GM12872 (cell line): ENCODE measurements at regions not wholly inside any gene's neighbourhood (a gene's known extent, or its start where the extent isn't known, plus 50 kb on each side); places are given as distances from the start of the nearest gene placed in this dataset.

Experiments
- CTCF ChIP-seq: IDR thresholded peaks from 3 replicates; pipeline ENCODE4 v1.5.1; 2011; ENCODE audit warnings: low read depth, mild to moderate bottlenecking, low read length, moderate library complexity; ENCODE audit not compliant: insufficient read depth

DNA sequence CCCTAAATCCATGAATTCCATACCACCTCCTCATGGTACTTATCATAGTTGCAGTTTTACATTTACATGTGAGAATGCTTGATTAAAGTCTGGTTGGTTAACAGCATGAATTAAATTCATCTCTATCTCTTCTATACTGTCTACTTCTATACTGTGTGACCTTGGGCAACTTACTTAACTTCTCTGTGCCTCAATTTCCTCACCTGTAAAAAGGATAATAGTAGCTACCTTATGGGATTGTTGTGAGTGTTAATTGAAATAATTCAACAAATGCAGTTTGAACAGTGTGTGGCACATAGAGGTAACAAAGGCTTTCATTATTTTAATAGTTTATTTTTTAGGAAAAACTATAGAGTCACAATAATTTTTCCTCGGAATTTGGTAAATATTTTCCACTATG lies 231.3 kb downstream of the RRAGC start:
- TF ChIP-seq CTCF: no peak

GRCh38 chr1:38625939-38626338 lies 233.6 kb downstream of the RRAGC start:
- no peak for TF ChIP-seq CTCF

GRCh38 chr1:38624336-38625039 lies 235.1 kb downstream of the RRAGC start:
- TF ChIP-seq CTCF: no peak

DNA sequence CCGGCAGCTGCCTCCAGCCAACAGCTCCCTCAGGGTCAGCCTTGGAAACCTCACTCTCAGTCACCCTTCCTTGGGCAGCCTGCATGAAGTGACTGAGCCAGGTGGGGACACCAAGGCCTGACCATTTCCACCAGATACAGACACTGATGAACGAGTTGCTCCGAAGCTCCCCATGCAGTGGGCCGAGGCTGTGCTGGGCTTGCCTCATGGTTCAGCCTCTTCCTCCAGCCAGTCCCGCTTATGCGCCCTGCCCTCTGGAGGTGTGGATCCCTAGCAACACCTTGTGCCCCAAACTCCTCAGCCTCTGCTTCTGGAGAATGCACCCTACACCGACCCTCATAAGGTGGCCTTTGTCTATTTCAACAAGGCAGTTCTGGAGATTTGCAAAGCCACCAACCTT lies 236.0 kb downstream of the RRAGC start:
- TF ChIP-seq CTCF: no peak

DNA sequence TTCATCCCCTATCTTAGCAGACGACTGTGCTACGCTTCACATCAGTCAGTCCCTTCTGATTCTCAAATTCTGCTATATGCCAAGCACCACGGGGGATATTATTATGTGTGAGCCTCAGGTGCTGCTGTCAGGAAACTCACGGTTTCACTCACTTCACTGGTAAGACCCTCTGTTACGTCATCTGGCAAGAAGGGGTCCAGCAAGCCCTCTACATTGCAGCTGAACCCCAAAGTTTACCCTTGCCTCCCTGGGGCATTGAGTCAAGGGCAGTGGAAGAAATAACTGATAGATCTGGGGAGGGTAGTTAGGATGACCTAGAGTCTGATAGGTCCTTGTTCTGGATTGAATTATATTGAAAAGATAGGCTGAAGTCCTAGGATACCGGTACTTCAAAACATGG lies 237.4 kb downstream of the RRAGC start:
- TF ChIP-seq CTCF: no peak

DNA sequence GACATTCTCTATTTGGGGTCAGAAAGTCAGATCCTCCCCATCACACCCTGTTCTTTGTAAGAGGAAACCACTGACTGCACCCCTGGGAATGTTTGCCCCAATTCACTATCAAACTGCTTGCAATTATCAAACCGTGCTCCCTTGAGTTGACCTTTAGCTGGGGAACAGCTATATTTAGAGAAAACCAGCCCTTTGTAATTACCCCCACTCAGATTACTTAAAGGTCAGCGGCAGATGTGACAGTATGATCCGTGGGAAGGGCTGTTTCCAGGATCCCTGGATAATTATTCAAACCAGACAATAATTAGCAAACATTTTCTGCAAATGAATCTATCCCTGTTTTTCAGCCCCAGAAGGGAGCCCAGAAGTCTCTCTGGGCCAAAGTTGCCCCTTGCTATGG lies 242.7 kb downstream of the RRAGC start:
- TF ChIP-seq CTCF: no peak

- TF ChIP-seq CTCF: peak; percentile 36; the same call in 1 of the 3 replicates
These were observed 243.9 kb downstream of the RRAGC start for GRCh38 chr1:38615680-38616079.
